Neural cell (in vitro differentiated cells): ENCODE measurements at regions not wholly inside any gene's neighbourhood (a gene's known extent, or its start where the extent isn't known, plus 50 kb on each side); places are given as distances from the start of the nearest gene placed in this dataset.

Experiments used
- H2AFZ ChIP-seq: fragments of 200-600, 300-800 bp; sonication (generic), shearing (Covaris generic); 2 replicates; pipeline ENCODE4 v1.6.0; 2014; ENCODE audit warnings: low read depth, mild to moderate bottlenecking, antibody characterized with exemption, low read length, moderate library complexity
- H3F3A ChIP-seq: fragments of 200-600 bp; shearing (Covaris generic); 2 replicates; pipeline ENCODE4 v1.6.1; 2016; ENCODE audit warnings: mild to moderate bottlenecking, moderate library complexity, mixed read lengths, antibody characterized with exemption, low read length; ENCODE audit not compliant: insufficient read depth, poor library complexity, severe bottlenecking
- H3K27ac ChIP-seq: fragments of 200-600, 300-800 bp; sonication (generic), shearing (Covaris generic); 2 replicates; pipeline ENCODE4 v1.5.1; 2014; ENCODE audit warnings: mild to moderate bottlenecking, low read length, moderate library complexity
- H3K27me3 ChIP-seq: fragments of 300-800, 200-600 bp; sonication (generic), shearing (Covaris generic); 2 replicates; pipeline ENCODE4 v1.6.0; 2014; ENCODE audit warnings: mild to moderate bottlenecking, low read depth, low read length, moderate library complexity; ENCODE audit not compliant: insufficient read depth
- H3K36me3 ChIP-seq: fragments of 300-800, 200-600 bp; sonication (generic), shearing (Covaris generic); 2 replicates; pipeline ENCODE4 v1.5.1; 2014; ENCODE audit warnings: mild to moderate bottlenecking, antibody characterized with exemption, low read length, moderate library complexity; ENCODE audit not compliant: insufficient read depth
- H3K4me2 ChIP-seq: fragments of 300-800, 200-600 bp; sonication (generic), shearing (Covaris generic); 2 replicates; pipeline ENCODE4 v1.6.0; 2014; ENCODE audit warnings: mild to moderate bottlenecking, low read length
- H3K4me3 ChIP-seq: fragments of 300-800, 200-600 bp; sonication (generic), shearing (Covaris generic); 2 replicates; pipeline ENCODE4 v1.5.1; 2014; ENCODE audit warnings: mild to moderate bottlenecking, low read length, moderate library complexity
- H3K79me2 ChIP-seq: fragments of 200-600 bp; shearing (Covaris generic); replicated peaks from 2 replicates; pipeline ENCODE4 v1.6.0; 2014; ENCODE audit warnings: mild to moderate bottlenecking, low read length, moderate library complexity; ENCODE audit not compliant: insufficient read depth
- H3K9ac ChIP-seq: fragments of 300-800, 200-600 bp; sonication (generic), shearing (Covaris generic); 2 replicates; pipeline ENCODE4 v1.6.1; 2016; ENCODE audit warnings: mild to moderate bottlenecking, low read length, mixed read lengths
- H3K9me2 ChIP-seq: fragments of 200-600 bp; shearing (Covaris generic); 2 replicates; pipeline ENCODE4 v1.6.1; 2016; ENCODE audit warnings: mild to moderate bottlenecking, low read length, mixed read lengths; ENCODE audit not compliant: insufficient read depth
- H3K9me3 ChIP-seq: fragments of 200-600, 300-800 bp; sonication (generic), shearing (Covaris generic); 2 replicates; pipeline ENCODE4 v1.6.1; 2016; ENCODE audit warnings: mild to moderate bottlenecking, mixed run types, low read length, moderate library complexity, mixed read lengths
- H4K20me1 ChIP-seq: fragments of 200-600 bp; shearing (Covaris generic); 2 replicates; pipeline ENCODE4 v1.6.1; 2016; ENCODE audit warnings: mild to moderate bottlenecking, mixed run types; ENCODE audit not compliant: insufficient read depth
- EP300 ChIP-seq: fragments of 450-650 bp; conservative IDR thresholded peaks from 2 replicates; pipeline ENCODE4 v1.6.1; 2014; ENCODE audit warnings: antibody characterized with exemption, mild to moderate bottlenecking, moderate library complexity; ENCODE audit not compliant: poor library complexity, severe bottlenecking
- EZH2 ChIP-seq: fragments of 200-600, 300-800 bp; shearing (Covaris generic), sonication (generic); IDR thresholded peaks from 2 replicates; pipeline ENCODE4 v1.6.1; 2014; ENCODE audit warnings: antibody characterized with exemption, low read length, borderline replicate concordance, mild to moderate bottlenecking; ENCODE audit not compliant: insufficient read depth, poor library complexity, severe bottlenecking
- MXI1 ChIP-seq: fragments of 450-650 bp; conservative IDR thresholded peaks from 2 replicates; pipeline ENCODE4 v1.6.1; 2014; ENCODE audit warnings: antibody characterized with exemption, mild to moderate bottlenecking; ENCODE audit not compliant: poor library complexity, severe bottlenecking
- POLR2AphosphoS5 ChIP-seq: IDR thresholded peaks from 2 replicates; pipeline ENCODE4 v1.6.1; 2012
- RAD21 ChIP-seq: fragments of 450-650 bp; conservative IDR thresholded peaks from 2 replicates; pipeline ENCODE4 v1.6.1; 2014; ENCODE audit warnings: antibody characterized with exemption, mild to moderate bottlenecking, moderate library complexity
- SMC3 ChIP-seq: fragments of 450-650 bp; conservative IDR thresholded peaks from 2 replicates; pipeline ENCODE4 v1.6.1; 2014; ENCODE audit warnings: antibody characterized with exemption, mild to moderate bottlenecking, moderate library complexity; ENCODE audit not compliant: poor library complexity
- TAF1 ChIP-seq: IDR thresholded peaks from 2 replicates; pipeline ENCODE4 v1.6.1; 2012; ENCODE audit warnings: low read depth
- TF ChIP-seq, protein P1 (sequence below): IDR thresholded peaks from 2 replicates; pipeline ENCODE4 v1.6.1; 2012; ENCODE audit warnings: borderline replicate concordance
- TF ChIP-seq, protein P2 (sequence below): fragments of 450-650 bp; IDR thresholded peaks from 2 replicates; pipeline ENCODE4 v1.5.1; 2014; ENCODE audit warnings: antibody characterized with exemption, mild to moderate bottlenecking, moderate library complexity; ENCODE audit not compliant: poor library complexity, severe bottlenecking

DNA sequence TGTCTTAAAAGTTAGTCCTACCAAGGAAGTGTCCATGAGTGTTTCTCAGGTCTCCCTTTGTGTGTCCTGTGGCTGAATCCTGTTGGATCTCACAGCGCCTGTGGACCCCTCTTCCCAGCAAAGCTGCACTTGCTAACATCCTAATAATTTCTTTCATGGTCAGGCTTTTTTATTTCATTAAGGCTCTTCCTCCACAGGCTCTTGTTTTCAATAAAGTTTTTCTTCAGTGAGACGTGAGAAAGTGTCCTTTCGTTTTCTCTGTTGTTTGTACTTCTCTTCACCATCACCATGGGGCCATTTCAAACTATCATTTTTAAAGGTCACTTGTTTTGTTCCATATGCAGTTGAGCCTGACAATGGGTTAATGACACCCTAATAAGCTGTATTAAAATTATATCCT is 231.5 kb downstream of the LMO4 start:
- Histone ChIP-seq H3K9ac (no peak overlapping the region), H3F3A (peaks cover 4% of the 10 kb centered on the region), H3K4me3 (no peak overlapping the region), H3K36me3 (no peaks in the 10 kb centered on the region), H3K27me3 (no peaks in the 10 kb centered on the region), H4K20me1 (no peaks in the 10 kb centered on the region), H3K9me2 (no peaks in the 10 kb centered on the region), H3K9me3 (no peaks in the 10 kb centered on the region), H3K79me2 (no peaks in the 10 kb centered on the region), H2AFZ (no peak overlapping the region), H3K27ac (no peak overlapping the region), H3K4me2 (no peak overlapping the region)
- TF ChIP-seq SMC3 = no peak
- TF ChIP-seq RAD21 = no peak
- no peak for TF ChIP-seq EP300
- no peak for TF ChIP-seq MXI1
- no peak for TF ChIP-seq EZH2
- TF ChIP-seq, protein P1, sequence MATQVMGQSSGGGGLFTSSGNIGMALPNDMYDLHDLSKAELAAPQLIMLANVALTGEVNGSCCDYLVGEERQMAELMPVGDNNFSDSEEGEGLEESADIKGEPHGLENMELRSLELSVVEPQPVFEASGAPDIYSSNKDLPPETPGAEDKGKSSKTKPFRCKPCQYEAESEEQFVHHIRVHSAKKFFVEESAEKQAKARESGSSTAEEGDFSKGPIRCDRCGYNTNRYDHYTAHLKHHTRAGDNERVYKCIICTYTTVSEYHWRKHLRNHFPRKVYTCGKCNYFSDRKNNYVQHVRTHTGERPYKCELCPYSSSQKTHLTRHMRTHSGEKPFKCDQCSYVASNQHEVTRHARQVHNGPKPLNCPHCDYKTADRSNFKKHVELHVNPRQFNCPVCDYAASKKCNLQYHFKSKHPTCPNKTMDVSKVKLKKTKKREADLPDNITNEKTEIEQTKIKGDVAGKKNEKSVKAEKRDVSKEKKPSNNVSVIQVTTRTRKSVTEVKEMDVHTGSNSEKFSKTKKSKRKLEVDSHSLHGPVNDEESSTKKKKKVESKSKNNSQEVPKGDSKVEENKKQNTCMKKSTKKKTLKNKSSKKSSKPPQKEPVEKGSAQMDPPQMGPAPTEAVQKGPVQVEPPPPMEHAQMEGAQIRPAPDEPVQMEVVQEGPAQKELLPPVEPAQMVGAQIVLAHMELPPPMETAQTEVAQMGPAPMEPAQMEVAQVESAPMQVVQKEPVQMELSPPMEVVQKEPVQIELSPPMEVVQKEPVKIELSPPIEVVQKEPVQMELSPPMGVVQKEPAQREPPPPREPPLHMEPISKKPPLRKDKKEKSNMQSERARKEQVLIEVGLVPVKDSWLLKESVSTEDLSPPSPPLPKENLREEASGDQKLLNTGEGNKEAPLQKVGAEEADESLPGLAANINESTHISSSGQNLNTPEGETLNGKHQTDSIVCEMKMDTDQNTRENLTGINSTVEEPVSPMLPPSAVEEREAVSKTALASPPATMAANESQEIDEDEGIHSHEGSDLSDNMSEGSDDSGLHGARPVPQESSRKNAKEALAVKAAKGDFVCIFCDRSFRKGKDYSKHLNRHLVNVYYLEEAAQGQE = no peak
- TF ChIP-seq, protein P2, sequence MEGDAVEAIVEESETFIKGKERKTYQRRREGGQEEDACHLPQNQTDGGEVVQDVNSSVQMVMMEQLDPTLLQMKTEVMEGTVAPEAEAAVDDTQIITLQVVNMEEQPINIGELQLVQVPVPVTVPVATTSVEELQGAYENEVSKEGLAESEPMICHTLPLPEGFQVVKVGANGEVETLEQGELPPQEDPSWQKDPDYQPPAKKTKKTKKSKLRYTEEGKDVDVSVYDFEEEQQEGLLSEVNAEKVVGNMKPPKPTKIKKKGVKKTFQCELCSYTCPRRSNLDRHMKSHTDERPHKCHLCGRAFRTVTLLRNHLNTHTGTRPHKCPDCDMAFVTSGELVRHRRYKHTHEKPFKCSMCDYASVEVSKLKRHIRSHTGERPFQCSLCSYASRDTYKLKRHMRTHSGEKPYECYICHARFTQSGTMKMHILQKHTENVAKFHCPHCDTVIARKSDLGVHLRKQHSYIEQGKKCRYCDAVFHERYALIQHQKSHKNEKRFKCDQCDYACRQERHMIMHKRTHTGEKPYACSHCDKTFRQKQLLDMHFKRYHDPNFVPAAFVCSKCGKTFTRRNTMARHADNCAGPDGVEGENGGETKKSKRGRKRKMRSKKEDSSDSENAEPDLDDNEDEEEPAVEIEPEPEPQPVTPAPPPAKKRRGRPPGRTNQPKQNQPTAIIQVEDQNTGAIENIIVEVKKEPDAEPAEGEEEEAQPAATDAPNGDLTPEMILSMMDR = no peak
- TF ChIP-seq TAF1 = no peak
- TF ChIP-seq POLR2AphosphoS5 = no peak

DNA sequence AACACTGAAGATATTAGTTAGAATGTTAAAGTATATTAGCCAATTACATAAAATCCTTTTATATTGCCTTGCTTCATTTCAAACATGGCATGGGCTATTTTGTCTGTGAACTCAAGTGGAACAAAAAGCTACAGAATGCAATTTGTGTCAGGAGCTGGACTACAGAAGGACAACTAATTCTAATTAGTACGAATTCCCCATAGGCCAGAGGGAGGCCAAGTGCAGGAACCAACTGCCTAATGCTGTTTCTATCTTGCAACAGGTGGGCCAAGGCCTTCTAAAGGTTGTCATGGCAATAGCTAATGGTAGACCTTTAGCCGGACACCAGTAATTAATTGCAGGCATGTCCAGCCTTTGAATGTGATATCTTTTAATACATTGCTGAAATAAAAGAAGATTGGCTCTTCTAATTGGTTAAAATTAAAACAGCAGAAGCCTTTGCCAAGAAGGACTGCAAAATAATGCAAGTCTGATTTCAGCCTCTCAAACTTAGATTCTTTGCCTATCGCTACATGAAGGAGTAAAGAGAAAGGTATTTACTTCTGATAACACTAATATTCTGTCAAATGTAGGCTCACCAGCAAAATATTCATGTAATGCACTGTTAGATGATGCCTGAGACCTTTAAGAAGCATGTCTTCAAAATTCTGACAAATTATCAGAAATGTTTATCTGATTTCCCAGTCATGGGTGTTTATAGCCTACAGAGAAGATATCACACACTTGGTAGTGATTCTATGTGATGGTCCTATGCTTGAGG is 232.1 kb downstream of the LMO4 start:
- H3K27me3 ChIP-seq = no peaks in the 10 kb centered on the region
- no peaks in the 10 kb centered on the region for H3K36me3 ChIP-seq
- H3F3A ChIP-seq = peaks cover 4% of the 10 kb centered on the region
- H3K9me2 ChIP-seq = no peaks in the 10 kb centered on the region
- no peaks in the 10 kb centered on the region for H3K79me2 ChIP-seq
- no peaks in the 10 kb centered on the region for H4K20me1 ChIP-seq
- H2AFZ ChIP-seq = no peak overlapping the region
- TF ChIP-seq RAD21 (no peak), MXI1 (no peak), EZH2 (no peak), POLR2AphosphoS5 (no peak)
- TF ChIP-seq, protein P1 = no peak
- no peak overlapping the region for H3K4me3 ChIP-seq
- H3K4me2 ChIP-seq = no peak overlapping the region
- no peak overlapping the region for H3K9ac ChIP-seq
- H3K9me3 ChIP-seq = no peaks in the 10 kb centered on the region
- H3K27ac ChIP-seq = no peak overlapping the region
